ENCODE measurements at regions not wholly inside any gene's neighbourhood (a gene's known extent, or its start where the extent isn't known, plus 50 kb on each side); places are given as distances from the start of the nearest gene placed in this dataset.

- H3K4me1 ChIP-seq (ENCODE audit: control insufficient read depth, insufficient read depth, low read length) = peaks cover 14% of the 10 kb centered on the region
- no peak overlapping the region for H3K4me2 ChIP-seq (ENCODE audit: low read length)
- no peak overlapping the region for H3K9ac ChIP-seq (ENCODE audit: low read depth, low read length)
- no peaks in the 10 kb centered on the region for H3K36me3 ChIP-seq (ENCODE audit: insufficient read depth, low read length)
- no peaks in the 10 kb centered on the region for H3K9me3 ChIP-seq (replicated peaks; ENCODE audit: low read length)
- peaks cover 18% of the 10 kb centered on the region for H3K27me3 ChIP-seq (ENCODE audit: control insufficient read depth, insufficient read depth, low read length)
- H3K4me3 ChIP-seq (ENCODE audit: low read length) = no peak overlapping the region
Measured at GRCh38 chr20:51196991-51197651, 174.2 kb upstream of the KCNG1 start.

- no peak overlapping the region for H3K4me3 ChIP-seq (ENCODE audit: low read length)
- H3K27me3 ChIP-seq (ENCODE audit: control insufficient read depth, insufficient read depth, low read length) = peaks cover 15% of the 10 kb centered on the region
- no peaks in the 10 kb centered on the region for H3K9me3 ChIP-seq (replicated peaks; ENCODE audit: low read length)
- peaks cover 14% of the 10 kb centered on the region for H3K4me1 ChIP-seq (ENCODE audit: control insufficient read depth, insufficient read depth, low read length)
- H3K4me2 ChIP-seq (ENCODE audit: low read length) = no peak overlapping the region
- no peak overlapping the region for H3K9ac ChIP-seq (ENCODE audit: low read depth, low read length)
- no peaks in the 10 kb centered on the region for H3K36me3 ChIP-seq (ENCODE audit: insufficient read depth, low read length)
Measured at GRCh38 chr20:51195990-51196389, 173.1 kb upstream of the KCNG1 start.

GRCh38 chr20:51195419-51195901 is 172.6 kb upstream of the KCNG1 start:
- no peak overlapping the region for H3K9ac ChIP-seq (ENCODE audit: low read depth, low read length)

GRCh38 chr20:51193066-51193772 is 170.3 kb upstream of the KCNG1 start:
- Histone ChIP-seq H3K4me3 (ENCODE audit: low read length) (no peak overlapping the region), H3K9ac (ENCODE audit: low read depth, low read length) (no peak overlapping the region), H3K4me1 (ENCODE audit: control insufficient read depth, insufficient read depth, low read length) (peaks cover 14% of the 10 kb centered on the region), H3K36me3 (ENCODE audit: insufficient read depth, low read length) (no peaks in the 10 kb centered on the region), H3K9me3 (replicated peaks; ENCODE audit: low read length) (no peaks in the 10 kb centered on the region), H3K27me3 (ENCODE audit: control insufficient read depth, insufficient read depth, low read length) (peaks cover 7% of the 10 kb centered on the region), H3K4me2 (ENCODE audit: low read length) (peak overlapping the region; percentile 52)

More at GRCh38 chr20:51195419-51195901, 172.6 kb upstream of the KCNG1 start:
- H3K9me3 ChIP-seq (replicated peaks; ENCODE audit: low read length) = no peaks in the 10 kb centered on the region
- H3K4me2 ChIP-seq (ENCODE audit: low read length) = no peak overlapping the region
- H3K27me3 ChIP-seq (ENCODE audit: control insufficient read depth, insufficient read depth, low read length) = peaks cover 15% of the 10 kb centered on the region
- H3K36me3 ChIP-seq (ENCODE audit: insufficient read depth, low read length) = no peaks in the 10 kb centered on the region
- no peak overlapping the region for H3K4me3 ChIP-seq (ENCODE audit: low read length)
- H3K4me1 ChIP-seq (ENCODE audit: control insufficient read depth, insufficient read depth, low read length) = peaks cover 14% of the 10 kb centered on the region

GRCh38 chr20:51190783-51191180 is 167.9 kb upstream of the KCNG1 start:
- Histone ChIP-seq H3K27me3 (ENCODE audit: control insufficient read depth, insufficient read depth, low read length) (peaks cover 17% of the 10 kb centered on the region), H3K9ac (ENCODE audit: low read depth, low read length) (no peak overlapping the region), H3K9me3 (replicated peaks; ENCODE audit: low read length) (no peaks in the 10 kb centered on the region), H3K4me3 (ENCODE audit: low read length) (no peak overlapping the region), H3K36me3 (ENCODE audit: insufficient read depth, low read length) (no peaks in the 10 kb centered on the region), H3K4me2 (ENCODE audit: low read length) (no peak overlapping the region), H3K4me1 (ENCODE audit: control insufficient read depth, insufficient read depth, low read length) (peaks cover 14% of the 10 kb centered on the region)

- Histone ChIP-seq H3K9me3 (replicated peaks; ENCODE audit: low read length) (no peaks in the 10 kb centered on the region), H3K4me3 (ENCODE audit: low read length) (no peak overlapping the region), H3K36me3 (ENCODE audit: insufficient read depth, low read length) (no peaks in the 10 kb centered on the region), H3K9ac (ENCODE audit: low read depth, low read length) (no peak overlapping the region), H3K27me3 (ENCODE audit: control insufficient read depth, insufficient read depth, low read length) (peaks cover 17% of the 10 kb centered on the region), H3K4me1 (ENCODE audit: control insufficient read depth, insufficient read depth, low read length) (peaks cover 14% of the 10 kb centered on the region), H3K4me2 (ENCODE audit: low read length) (no peak overlapping the region)
Measured at GRCh38 chr20:51189814-51190782, 167.2 kb upstream of the KCNG1 start.

- Histone ChIP-seq H3K36me3 (ENCODE audit: insufficient read depth, low read length) (no peaks in the 10 kb centered on the region), H3K4me1 (ENCODE audit: control insufficient read depth, insufficient read depth, low read length) (peaks cover 13% of the 10 kb centered on the region), H3K9ac (ENCODE audit: low read depth, low read length) (no peak overlapping the region), H3K9me3 (replicated peaks; ENCODE audit: low read length) (no peaks in the 10 kb centered on the region), H3K4me2 (ENCODE audit: low read length) (no peak overlapping the region), H3K4me3 (ENCODE audit: low read length) (no peak overlapping the region), H3K27me3 (ENCODE audit: control insufficient read depth, insufficient read depth, low read length) (peaks cover 21% of the 10 kb centered on the region)
Measured at GRCh38 chr20:51188941-51189340, 166.0 kb upstream of the KCNG1 start.

GRCh38 chr20:51187261-51187660 is 164.4 kb upstream of the KCNG1 start:
- H3K9ac ChIP-seq (ENCODE audit: low read depth, low read length) = no peak overlapping the region
- H3K27me3 ChIP-seq (ENCODE audit: control insufficient read depth, insufficient read depth, low read length) = peaks cover 36% of the 10 kb centered on the region
- H3K9me3 ChIP-seq (replicated peaks; ENCODE audit: low read length) = no peaks in the 10 kb centered on the region
- H3K36me3 ChIP-seq (ENCODE audit: insufficient read depth, low read length) = no peaks in the 10 kb centered on the region
- no peaks in the 10 kb centered on the region for H3K4me1 ChIP-seq (ENCODE audit: control insufficient read depth, insufficient read depth, low read length)
- no peak overlapping the region for H3K4me3 ChIP-seq (ENCODE audit: low read length)
- no peak overlapping the region for H3K4me2 ChIP-seq (ENCODE audit: low read length)

- no peaks in the 10 kb centered on the region for H3K4me1 ChIP-seq (ENCODE audit: control insufficient read depth, insufficient read depth, low read length)
- no peaks in the 10 kb centered on the region for H3K9me3 ChIP-seq (replicated peaks; ENCODE audit: low read length)
- H3K9ac ChIP-seq (ENCODE audit: low read depth, low read length) = no peak overlapping the region
- no peak overlapping the region for H3K4me3 ChIP-seq (ENCODE audit: low read length)
- no peak overlapping the region for H3K4me2 ChIP-seq (ENCODE audit: low read length)
- peaks cover 50% of the 10 kb centered on the region for H3K27me3 ChIP-seq (ENCODE audit: control insufficient read depth, insufficient read depth, low read length)
- H3K36me3 ChIP-seq (ENCODE audit: insufficient read depth, low read length) = no peaks in the 10 kb centered on the region
Measured at GRCh38 chr20:51185861-51186260, 163.0 kb upstream of the KCNG1 start.

GRCh38 chr20:51185277-51185676 is 162.4 kb upstream of the KCNG1 start:
- Histone ChIP-seq H3K9ac (ENCODE audit: low read depth, low read length) (no peak overlapping the region), H3K4me3 (ENCODE audit: low read length) (no peak overlapping the region)

GRCh38 chr20:51184289-51184688 is 161.4 kb upstream of the KCNG1 start:
- Histone ChIP-seq H3K4me3 (ENCODE audit: low read length) (no peak overlapping the region), H3K4me1 (ENCODE audit: control insufficient read depth, insufficient read depth, low read length) (no peaks in the 10 kb centered on the region), H3K9ac (ENCODE audit: low read depth, low read length) (no peak overlapping the region), H3K9me3 (replicated peaks; ENCODE audit: low read length) (no peaks in the 10 kb centered on the region), H3K27me3 (ENCODE audit: control insufficient read depth, insufficient read depth, low read length) (peaks cover 61% of the 10 kb centered on the region), H3K4me2 (ENCODE audit: low read length) (no peak overlapping the region), H3K36me3 (ENCODE audit: insufficient read depth, low read length) (no peaks in the 10 kb centered on the region)

More at GRCh38 chr20:51185277-51185676, 162.4 kb upstream of the KCNG1 start:
- Histone ChIP-seq H3K36me3 (ENCODE audit: insufficient read depth, low read length) (no peaks in the 10 kb centered on the region), H3K27me3 (ENCODE audit: control insufficient read depth, insufficient read depth, low read length) (peaks cover 55% of the 10 kb centered on the region), H3K9me3 (replicated peaks; ENCODE audit: low read length) (no peaks in the 10 kb centered on the region), H3K4me2 (ENCODE audit: low read length) (no peak overlapping the region), H3K4me1 (ENCODE audit: control insufficient read depth, insufficient read depth, low read length) (no peaks in the 10 kb centered on the region)

Measured in skeletal muscle satellite cell (primary cell).